ENCODE measurements at regions not wholly inside any gene's neighbourhood (a gene's known extent, or its start where the extent isn't known, plus 50 kb on each side); places are given as distances from the start of the nearest gene placed in this dataset.

- TF ChIP-seq CTCF (conservative IDR thresholded peaks at IDR 0.05) (no peak), ZFX (IDR thresholded peaks at IDR 0.05) (no peak)
Measured at GRCh38 chr12:127963933-127964332, 303.0 kb upstream of the TMEM132C start.
